Neural cell (in vitro differentiated cells): ENCODE measurements at regions not wholly inside any gene's neighbourhood (a gene's known extent, or its start where the extent isn't known, plus 50 kb on each side); places are given as distances from the start of the nearest gene placed in this dataset.

Experiments
- H2AFZ ChIP-seq: fragments of 200-600, 300-800 bp; sonication (generic), shearing (Covaris generic); 2 replicates; pipeline ENCODE4 v1.6.0; 2014; ENCODE audit warnings: low read depth, mild to moderate bottlenecking, antibody characterized with exemption, low read length, moderate library complexity
- H3F3A ChIP-seq: fragments of 200-600 bp; shearing (Covaris generic); 2 replicates; pipeline ENCODE4 v1.6.1; 2016; ENCODE audit warnings: mild to moderate bottlenecking, moderate library complexity, mixed read lengths, antibody characterized with exemption, low read length; ENCODE audit not compliant: insufficient read depth, poor library complexity, severe bottlenecking
- H3K27ac ChIP-seq: fragments of 200-600, 300-800 bp; sonication (generic), shearing (Covaris generic); 2 replicates; pipeline ENCODE4 v1.5.1; 2014; ENCODE audit warnings: mild to moderate bottlenecking, low read length, moderate library complexity
- H3K27me3 ChIP-seq: fragments of 300-800, 200-600 bp; sonication (generic), shearing (Covaris generic); 2 replicates; pipeline ENCODE4 v1.6.0; 2014; ENCODE audit warnings: mild to moderate bottlenecking, low read depth, low read length, moderate library complexity; ENCODE audit not compliant: insufficient read depth
- H3K36me3 ChIP-seq: fragments of 300-800, 200-600 bp; sonication (generic), shearing (Covaris generic); 2 replicates; pipeline ENCODE4 v1.5.1; 2014; ENCODE audit warnings: mild to moderate bottlenecking, antibody characterized with exemption, low read length, moderate library complexity; ENCODE audit not compliant: insufficient read depth
- H3K4me2 ChIP-seq: fragments of 300-800, 200-600 bp; sonication (generic), shearing (Covaris generic); 2 replicates; pipeline ENCODE4 v1.6.0; 2014; ENCODE audit warnings: mild to moderate bottlenecking, low read length
- H3K4me3 ChIP-seq: fragments of 300-800, 200-600 bp; sonication (generic), shearing (Covaris generic); 2 replicates; pipeline ENCODE4 v1.5.1; 2014; ENCODE audit warnings: mild to moderate bottlenecking, low read length, moderate library complexity
- H3K79me2 ChIP-seq: fragments of 200-600 bp; shearing (Covaris generic); replicated peaks from 2 replicates; pipeline ENCODE4 v1.6.0; 2014; ENCODE audit warnings: mild to moderate bottlenecking, low read length, moderate library complexity; ENCODE audit not compliant: insufficient read depth
- H3K9ac ChIP-seq: fragments of 300-800, 200-600 bp; sonication (generic), shearing (Covaris generic); 2 replicates; pipeline ENCODE4 v1.6.1; 2016; ENCODE audit warnings: mild to moderate bottlenecking, low read length, mixed read lengths
- H3K9me2 ChIP-seq: fragments of 200-600 bp; shearing (Covaris generic); 2 replicates; pipeline ENCODE4 v1.6.1; 2016; ENCODE audit warnings: mild to moderate bottlenecking, low read length, mixed read lengths; ENCODE audit not compliant: insufficient read depth
- H3K9me3 ChIP-seq: fragments of 200-600, 300-800 bp; sonication (generic), shearing (Covaris generic); 2 replicates; pipeline ENCODE4 v1.6.1; 2016; ENCODE audit warnings: mild to moderate bottlenecking, mixed run types, low read length, moderate library complexity, mixed read lengths
- H4K20me1 ChIP-seq: fragments of 200-600 bp; shearing (Covaris generic); 2 replicates; pipeline ENCODE4 v1.6.1; 2016; ENCODE audit warnings: mild to moderate bottlenecking, mixed run types; ENCODE audit not compliant: insufficient read depth
- EP300 ChIP-seq: fragments of 450-650 bp; conservative IDR thresholded peaks from 2 replicates; pipeline ENCODE4 v1.6.1; 2014; ENCODE audit warnings: antibody characterized with exemption, mild to moderate bottlenecking, moderate library complexity; ENCODE audit not compliant: poor library complexity, severe bottlenecking
- EZH2 ChIP-seq: fragments of 200-600, 300-800 bp; shearing (Covaris generic), sonication (generic); IDR thresholded peaks from 2 replicates; pipeline ENCODE4 v1.6.1; 2014; ENCODE audit warnings: antibody characterized with exemption, low read length, borderline replicate concordance, mild to moderate bottlenecking; ENCODE audit not compliant: insufficient read depth, poor library complexity, severe bottlenecking
- MXI1 ChIP-seq: fragments of 450-650 bp; conservative IDR thresholded peaks from 2 replicates; pipeline ENCODE4 v1.6.1; 2014; ENCODE audit warnings: antibody characterized with exemption, mild to moderate bottlenecking; ENCODE audit not compliant: poor library complexity, severe bottlenecking
- POLR2AphosphoS5 ChIP-seq: IDR thresholded peaks from 2 replicates; pipeline ENCODE4 v1.6.1; 2012
- RAD21 ChIP-seq: fragments of 450-650 bp; conservative IDR thresholded peaks from 2 replicates; pipeline ENCODE4 v1.6.1; 2014; ENCODE audit warnings: antibody characterized with exemption, mild to moderate bottlenecking, moderate library complexity
- SMC3 ChIP-seq: fragments of 450-650 bp; conservative IDR thresholded peaks from 2 replicates; pipeline ENCODE4 v1.6.1; 2014; ENCODE audit warnings: antibody characterized with exemption, mild to moderate bottlenecking, moderate library complexity; ENCODE audit not compliant: poor library complexity
- TAF1 ChIP-seq: IDR thresholded peaks from 2 replicates; pipeline ENCODE4 v1.6.1; 2012; ENCODE audit warnings: low read depth
- TF ChIP-seq, protein P1 (sequence below): fragments of 450-650 bp; IDR thresholded peaks from 2 replicates; pipeline ENCODE4 v1.5.1; 2014; ENCODE audit warnings: antibody characterized with exemption, mild to moderate bottlenecking, moderate library complexity; ENCODE audit not compliant: poor library complexity, severe bottlenecking
- TF ChIP-seq, protein P2 (sequence below): IDR thresholded peaks from 2 replicates; pipeline ENCODE4 v1.6.1; 2012; ENCODE audit warnings: borderline replicate concordance

DNA sequence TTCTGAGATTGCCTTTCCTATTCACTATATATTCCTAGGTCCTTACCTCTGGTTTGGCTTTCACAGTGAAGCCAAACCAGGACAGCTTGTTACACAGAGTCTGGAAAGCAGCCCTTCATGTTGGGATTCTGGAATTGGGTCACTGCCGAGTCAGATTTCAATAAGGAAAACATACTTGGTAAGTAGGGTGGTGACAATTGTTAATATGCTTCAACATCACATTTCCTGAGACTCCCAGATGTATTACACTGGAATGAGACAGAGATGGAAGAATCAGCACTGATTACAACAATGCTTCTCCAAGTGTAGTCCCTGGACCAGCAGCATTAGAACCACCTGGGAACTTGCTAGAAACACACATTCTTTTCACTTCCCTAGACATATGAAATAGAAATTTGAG is 268.9 kb upstream of the SEMA3C start:
- H3F3A ChIP-seq, result no peaks in the 10 kb centered on the region
- H4K20me1 ChIP-seq, result no peaks in the 10 kb centered on the region
- H3K4me2 ChIP-seq, result no peak overlapping the region
- H2AFZ ChIP-seq, result no peak overlapping the region
- H3K36me3 ChIP-seq, result no peaks in the 10 kb centered on the region
- TF ChIP-seq EP300 (no peak), POLR2AphosphoS5 (no peak), EZH2 (no peak), SMC3 (no peak), MXI1 (no peak), TAF1 (no peak), RAD21 (no peak)
- TF ChIP-seq, protein P1, sequence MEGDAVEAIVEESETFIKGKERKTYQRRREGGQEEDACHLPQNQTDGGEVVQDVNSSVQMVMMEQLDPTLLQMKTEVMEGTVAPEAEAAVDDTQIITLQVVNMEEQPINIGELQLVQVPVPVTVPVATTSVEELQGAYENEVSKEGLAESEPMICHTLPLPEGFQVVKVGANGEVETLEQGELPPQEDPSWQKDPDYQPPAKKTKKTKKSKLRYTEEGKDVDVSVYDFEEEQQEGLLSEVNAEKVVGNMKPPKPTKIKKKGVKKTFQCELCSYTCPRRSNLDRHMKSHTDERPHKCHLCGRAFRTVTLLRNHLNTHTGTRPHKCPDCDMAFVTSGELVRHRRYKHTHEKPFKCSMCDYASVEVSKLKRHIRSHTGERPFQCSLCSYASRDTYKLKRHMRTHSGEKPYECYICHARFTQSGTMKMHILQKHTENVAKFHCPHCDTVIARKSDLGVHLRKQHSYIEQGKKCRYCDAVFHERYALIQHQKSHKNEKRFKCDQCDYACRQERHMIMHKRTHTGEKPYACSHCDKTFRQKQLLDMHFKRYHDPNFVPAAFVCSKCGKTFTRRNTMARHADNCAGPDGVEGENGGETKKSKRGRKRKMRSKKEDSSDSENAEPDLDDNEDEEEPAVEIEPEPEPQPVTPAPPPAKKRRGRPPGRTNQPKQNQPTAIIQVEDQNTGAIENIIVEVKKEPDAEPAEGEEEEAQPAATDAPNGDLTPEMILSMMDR, result no peak
- TF ChIP-seq, protein P2, sequence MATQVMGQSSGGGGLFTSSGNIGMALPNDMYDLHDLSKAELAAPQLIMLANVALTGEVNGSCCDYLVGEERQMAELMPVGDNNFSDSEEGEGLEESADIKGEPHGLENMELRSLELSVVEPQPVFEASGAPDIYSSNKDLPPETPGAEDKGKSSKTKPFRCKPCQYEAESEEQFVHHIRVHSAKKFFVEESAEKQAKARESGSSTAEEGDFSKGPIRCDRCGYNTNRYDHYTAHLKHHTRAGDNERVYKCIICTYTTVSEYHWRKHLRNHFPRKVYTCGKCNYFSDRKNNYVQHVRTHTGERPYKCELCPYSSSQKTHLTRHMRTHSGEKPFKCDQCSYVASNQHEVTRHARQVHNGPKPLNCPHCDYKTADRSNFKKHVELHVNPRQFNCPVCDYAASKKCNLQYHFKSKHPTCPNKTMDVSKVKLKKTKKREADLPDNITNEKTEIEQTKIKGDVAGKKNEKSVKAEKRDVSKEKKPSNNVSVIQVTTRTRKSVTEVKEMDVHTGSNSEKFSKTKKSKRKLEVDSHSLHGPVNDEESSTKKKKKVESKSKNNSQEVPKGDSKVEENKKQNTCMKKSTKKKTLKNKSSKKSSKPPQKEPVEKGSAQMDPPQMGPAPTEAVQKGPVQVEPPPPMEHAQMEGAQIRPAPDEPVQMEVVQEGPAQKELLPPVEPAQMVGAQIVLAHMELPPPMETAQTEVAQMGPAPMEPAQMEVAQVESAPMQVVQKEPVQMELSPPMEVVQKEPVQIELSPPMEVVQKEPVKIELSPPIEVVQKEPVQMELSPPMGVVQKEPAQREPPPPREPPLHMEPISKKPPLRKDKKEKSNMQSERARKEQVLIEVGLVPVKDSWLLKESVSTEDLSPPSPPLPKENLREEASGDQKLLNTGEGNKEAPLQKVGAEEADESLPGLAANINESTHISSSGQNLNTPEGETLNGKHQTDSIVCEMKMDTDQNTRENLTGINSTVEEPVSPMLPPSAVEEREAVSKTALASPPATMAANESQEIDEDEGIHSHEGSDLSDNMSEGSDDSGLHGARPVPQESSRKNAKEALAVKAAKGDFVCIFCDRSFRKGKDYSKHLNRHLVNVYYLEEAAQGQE, result no peak
- H3K9ac ChIP-seq, result no peak overlapping the region
- no peak overlapping the region for H3K27ac ChIP-seq
- H3K9me2 ChIP-seq, result no peaks in the 10 kb centered on the region
- no peaks in the 10 kb centered on the region for H3K27me3 ChIP-seq
- no peak overlapping the region for H3K4me3 ChIP-seq
- no peaks in the 10 kb centered on the region for H3K9me3 ChIP-seq
- H3K79me2 ChIP-seq, result no peaks in the 10 kb centered on the region

DNA sequence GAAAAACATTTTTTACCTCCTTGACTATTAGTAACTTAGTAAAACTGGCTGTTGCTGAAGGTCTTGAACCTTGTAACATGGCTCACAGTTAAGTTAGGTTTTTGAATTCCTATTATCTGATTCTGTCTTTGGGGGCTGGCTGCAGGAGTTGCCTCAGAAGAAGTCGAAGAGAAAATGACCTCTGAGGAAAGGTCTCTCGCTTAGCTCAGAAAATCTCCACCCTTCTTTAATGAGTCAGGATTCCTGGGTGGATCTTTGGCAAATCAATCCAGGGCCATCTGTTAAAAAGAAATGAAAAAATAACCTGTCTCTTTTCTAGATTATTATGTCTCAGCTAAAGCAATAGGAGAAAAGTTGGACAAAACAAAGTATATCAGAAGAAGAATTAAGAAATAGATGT is 267.8 kb upstream of the SEMA3C start:
- Histone ChIP-seq H3K9me3 (no peaks in the 10 kb centered on the region), H4K20me1 (no peaks in the 10 kb centered on the region), H3F3A (no peaks in the 10 kb centered on the region), H3K79me2 (no peaks in the 10 kb centered on the region), H3K4me2 (no peak overlapping the region), H3K27me3 (no peaks in the 10 kb centered on the region), H2AFZ (no peak overlapping the region), H3K9ac (no peak overlapping the region), H3K27ac (no peak overlapping the region), H3K4me3 (no peak overlapping the region), H3K9me2 (no peaks in the 10 kb centered on the region), H3K36me3 (no peaks in the 10 kb centered on the region)
- TF ChIP-seq POLR2AphosphoS5, result no peak
- TF ChIP-seq, protein P2, result no peak
- no peak for TF ChIP-seq TAF1
- TF ChIP-seq, protein P1, result no peak
- no peak for TF ChIP-seq RAD21
- TF ChIP-seq SMC3, result no peak
- no peak for TF ChIP-seq MXI1
- TF ChIP-seq EZH2, result no peak
- TF ChIP-seq EP300, result no peak
